Liver (tissue), 8 donors: ENCODE measurements at regions not wholly inside any gene's neighbourhood (a gene's known extent, or its start where the extent isn't known, plus 50 kb on each side); places are given as distances from the start of the nearest gene placed in this dataset.

Experiments used
- DNase-seq: peaks from one replicate; pipeline ENCODE4 v3.0.0-alpha.2; 2017; ENCODE audit warnings: low spot score
- H3K27ac ChIP-seq, 2 donors: one replicate each; pipeline ENCODE4 v1.7.0; 2013; ENCODE audit warnings: inconsistent platforms in 2 of 2, low read length in 2 of 2, control low read depth in 1 of 2, low read depth in 1 of 2, mild to moderate bottlenecking in 1 of 2
- H3K27me3 ChIP-seq, 4 donors: one replicate each; pipeline versions ENCODE4 v1.6.1 to v1.7.0; 2013; ENCODE audit warnings: low read length in 3 of 4, inconsistent platforms in 1 of 4, mild to moderate bottlenecking in 1 of 4, moderate library complexity in 1 of 4; ENCODE audit not compliant: control insufficient read depth in 4 of 4, insufficient read depth in 4 of 4
- H3K36me3 ChIP-seq, 4 donors: one replicate each; pipeline versions ENCODE4 v1.6.1 to v1.7.0; 2013; ENCODE audit warnings: low read length in 3 of 4, mild to moderate bottlenecking in 3 of 4, low read depth in 1 of 4, moderate library complexity in 1 of 4; ENCODE audit not compliant: control insufficient read depth in 4 of 4, insufficient read depth in 3 of 4
- H3K4me1 ChIP-seq, 4 donors: one replicate each; pipeline versions ENCODE4 v1.6.1 to v1.7.0; 2013; ENCODE audit warnings: low read length in 3 of 4, mild to moderate bottlenecking in 3 of 4, moderate library complexity in 1 of 4; ENCODE audit not compliant: control insufficient read depth in 4 of 4, insufficient read depth in 4 of 4
- H3K4me3 ChIP-seq, 3 donors: one replicate each; pipeline versions ENCODE4 v1.6.1 to v1.7.0; 2013; ENCODE audit warnings: low read length in 3 of 3, control low read depth in 1 of 3, low read depth in 1 of 3, mild to moderate bottlenecking in 1 of 3
- H3K9ac ChIP-seq, 2 donors: one replicate each; pipeline ENCODE4 v1.7.0; 2013; ENCODE audit warnings: low read length in 2 of 2, mild to moderate bottlenecking in 2 of 2, moderate library complexity in 2 of 2, control low read depth in 1 of 2, low read depth in 1 of 2
- H3K9me3 ChIP-seq, 4 donors: one replicate each; pipeline versions ENCODE4 v1.6.1 to v1.7.0; 2013; ENCODE audit warnings: low read length in 3 of 4; ENCODE audit not compliant: control insufficient read depth in 4 of 4
- ATF3 ChIP-seq: IDR thresholded peaks from 2 replicates; pipeline ENCODE4 v1.6.1; 2016; ENCODE audit warnings: antibody characterized with exemption
- CTCF ChIP-seq: fragments of 150-350 bp; IDR thresholded peaks from 2 replicates; pipeline ENCODE4 v1.5.1; 2017; ENCODE audit warnings: improper control_type of control experiment, low read depth, low read length; ENCODE audit not compliant: missing input control
- EGR1 ChIP-seq, 2 donors: IDR thresholded peaks; 2 replicates each; pipeline ENCODE4 v1.6.1; 2016 to 2018; ENCODE audit warnings: antibody characterized with exemption in 2 of 2, low read depth in 2 of 2
- FOXA1 ChIP-seq: IDR thresholded peaks from 2 replicates; pipeline ENCODE4 v1.6.1; 2016; ENCODE audit warnings: antibody characterized with exemption
- FOXA2 ChIP-seq: IDR thresholded peaks from 2 replicates; pipeline ENCODE4 v1.6.1; 2016; ENCODE audit warnings: antibody characterized with exemption
- GABPA ChIP-seq, 2 donors: IDR thresholded peaks in 1 of 2; conservative IDR thresholded peaks in 1 of 2; 2 replicates each; pipeline ENCODE4 v1.6.1; 2016; ENCODE audit warnings: antibody characterized with exemption in 2 of 2, mild to moderate bottlenecking in 1 of 2, moderate library complexity in 1 of 2
- HNF4A ChIP-seq, 2 donors: conservative IDR thresholded peaks; 2 replicates each; pipeline ENCODE4 v1.6.1; 2016; ENCODE audit warnings: antibody characterized with exemption in 2 of 2, mild to moderate bottlenecking in 2 of 2
- HNF4G ChIP-seq: IDR thresholded peaks from 2 replicates; pipeline ENCODE4 v1.6.1; 2016; ENCODE audit warnings: antibody characterized with exemption
- JUND ChIP-seq, 2 donors: IDR thresholded peaks; 2 replicates each; pipeline ENCODE4 v1.6.1; 2016; ENCODE audit warnings: antibody characterized with exemption in 2 of 2
- MAX ChIP-seq: IDR thresholded peaks from 2 replicates; pipeline ENCODE4 v1.6.1; 2016; ENCODE audit warnings: antibody characterized with exemption
- NR2F2 ChIP-seq: IDR thresholded peaks from 2 replicates; pipeline ENCODE4 v1.6.1; 2016; ENCODE audit warnings: antibody characterized with exemption
- REST ChIP-seq: IDR thresholded peaks from 2 replicates; pipeline ENCODE4 v1.6.1; 2016; ENCODE audit warnings: antibody characterized with exemption, mild to moderate bottlenecking
- SP1 ChIP-seq: IDR thresholded peaks from 2 replicates; pipeline ENCODE4 v1.6.1; 2018; ENCODE audit warnings: antibody characterized with exemption, mild to moderate bottlenecking
- TAF1 ChIP-seq: conservative IDR thresholded peaks from 2 replicates; pipeline ENCODE4 v1.6.1; 2016; ENCODE audit warnings: antibody characterized with exemption, mild to moderate bottlenecking
- YY1 ChIP-seq: IDR thresholded peaks from 2 replicates; pipeline ENCODE4 v1.6.1; 2016; ENCODE audit warnings: antibody characterized with exemption, mild to moderate bottlenecking
- WGBS: extraction: QIAGEN DNeasy Blood & Tissue Kit; methylation state at CpG from one replicate; pipeline ENCODE4 v1.1.7; 2013; 5-methylcytosine and 5-hydroxymethylcytosine counted together
- donor health status: healthy.
- donor health status: healthy.
- donor health status: healthy.
- donor health status: healthy.
- donor health status: healthy.

GRCh38 chr12:127277882-127278281 is 989.1 kb upstream of the TMEM132C start:
- WGBS: 66% methylated on average over 7 of the region's 7 CpGs
- H3K27me3 ChIP-seq: no peaks in the 10 kb centered on the region
- H3K9me3 ChIP-seq: no peaks in the 10 kb centered on the region
- no peaks in the 10 kb centered on the region for H3K36me3 ChIP-seq
- H3K27ac ChIP-seq: no peak overlapping the region
- H3K4me1 ChIP-seq: no peaks in the 10 kb centered on the region
- no peak overlapping the region for H3K4me3 ChIP-seq
- H3K9ac ChIP-seq: no peak overlapping the region
- DNase-seq: no peak
- TF ChIP-seq REST (no peak), CTCF (no peak), FOXA2 (no peak), EGR1 (IDR thresholded peaks at IDR 0.05; ENCODE audit: low read depth in 2 of 2) (no peak), TAF1 (no peak), FOXA1 (no peak), HNF4A (conservative IDR thresholded peaks at IDR 0.05) (no peak), NR2F2 (no peak), HNF4G (no peak), JUND (IDR thresholded peaks at IDR 0.05) (no peak), YY1 (no peak), MAX (no peak), SP1 (no peak), ATF3 (no peak), GABPA (IDR thresholded peaks at IDR 0.05 in 1 of 2, conservative IDR thresholded peaks at IDR 0.05 in 1 of 2) (no peak)

- 96% methylated on average over 3 of the region's 3 CpGs for WGBS
- no peaks in the 10 kb centered on the region for H3K9me3 ChIP-seq
Observed at GRCh38 chr12:127278351-127278750, 988.6 kb upstream of the TMEM132C start.

More at GRCh38 chr12:127278351-127278750, 988.6 kb upstream of the TMEM132C start:
- H3K4me3 ChIP-seq: no peak overlapping the region
- H3K9ac ChIP-seq: no peak overlapping the region
- DNase-seq: no peak
- H3K27me3 ChIP-seq: no peaks in the 10 kb centered on the region
- H3K4me1 ChIP-seq: no peaks in the 10 kb centered on the region
- no peaks in the 10 kb centered on the region for H3K36me3 ChIP-seq
- H3K27ac ChIP-seq: no peak overlapping the region
- TF ChIP-seq GABPA (IDR thresholded peaks at IDR 0.05 in 1 of 2, conservative IDR thresholded peaks at IDR 0.05 in 1 of 2) (no peak), ATF3 (no peak)
